HG02943 (cell line): ENCODE measurements at regions not wholly inside any gene's neighbourhood (a gene's known extent, or its start where the extent isn't known, plus 50 kb on each side); places are given as distances from the start of the nearest gene placed in this dataset.

Experiments used
- ATAC-seq: cut with Tn5 transposase; IDR thresholded peaks from one replicate; pipeline ENCODE4 v1.9.1; 2021; ENCODE audit warnings: mild to moderate bottlenecking, low read depth, moderate library complexity; ENCODE audit not compliant: unreplicated experiment

GRCh38 chr6:112690497-112691202 is 343.5 kb downstream of the RFPL4B start:
- ATAC-seq = no peak

DNA sequence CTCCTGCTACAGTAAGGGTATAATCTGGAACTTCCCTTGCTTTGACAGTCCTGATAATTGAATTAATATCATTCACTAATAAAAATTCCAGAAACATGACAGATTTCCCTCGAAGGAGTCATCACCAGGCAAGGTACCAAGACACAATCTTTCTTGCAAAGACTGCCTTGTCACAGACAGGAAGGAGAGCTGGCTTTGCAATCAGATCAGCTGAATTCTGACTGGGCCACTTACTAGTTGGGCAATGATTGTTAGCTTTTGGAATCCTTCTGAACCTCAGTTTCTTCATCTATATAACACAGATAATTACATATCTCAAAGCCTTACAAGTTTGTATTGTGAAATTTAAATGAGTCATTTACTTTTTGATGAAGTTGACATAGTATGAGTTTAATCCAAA is 344.2 kb downstream of the RFPL4B start:
- no peak for ATAC-seq

- ATAC-seq = no peak
These were observed 347.9 kb downstream of the RFPL4B start for GRCh38 chr6:112695001-112695400.

DNA sequence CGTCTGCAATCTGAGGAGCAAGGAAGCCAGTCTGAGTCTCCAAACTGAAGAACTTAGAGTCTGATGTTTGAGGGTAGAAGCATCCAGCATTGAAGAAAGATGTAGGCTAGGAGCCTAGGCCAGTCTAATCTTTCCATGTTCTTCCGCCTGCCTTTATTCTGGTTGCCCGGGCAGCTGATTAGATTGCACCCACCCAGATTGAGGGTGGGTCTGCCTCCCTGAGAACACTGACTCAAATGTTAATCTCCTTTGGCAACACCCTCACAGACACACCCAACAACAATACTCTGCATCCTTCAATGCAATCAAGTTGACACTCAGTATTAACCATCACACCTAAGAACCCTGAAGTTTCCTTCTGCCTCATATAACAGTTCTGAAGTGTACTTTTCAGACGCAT is 350.1 kb downstream of the RFPL4B start:
- ATAC-seq = no peak

- no peak for ATAC-seq
These were observed 354.1 kb downstream of the RFPL4B start for GRCh38 chr6:112701201-112701600.

DNA sequence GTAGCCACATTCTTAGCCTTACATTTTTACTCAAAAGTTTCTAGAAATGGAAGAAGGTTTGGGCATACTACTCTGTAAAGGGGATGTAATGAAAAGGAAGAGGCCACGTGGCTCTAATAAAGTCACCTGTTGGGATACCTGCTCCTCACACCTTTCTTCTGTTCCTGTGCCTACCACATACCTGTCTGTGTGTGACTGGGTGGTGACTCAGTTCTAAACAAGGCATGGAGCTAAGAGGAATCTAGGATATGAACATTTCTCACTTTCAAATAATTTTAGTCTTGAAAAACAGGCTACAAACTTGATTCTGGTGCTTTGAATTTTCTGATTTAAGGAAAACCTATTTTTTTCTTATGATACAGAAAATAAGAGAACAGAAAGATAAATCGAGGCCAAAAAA is 363.6 kb downstream of the RFPL4B start:
- ATAC-seq = no peak

- ATAC-seq = no peak
These were observed 366.3 kb downstream of the RFPL4B start for GRCh38 chr6:112713402-112713801.

- ATAC-seq = no peak
These were observed 370.3 kb downstream of the RFPL4B start for GRCh38 chr6:112717401-112717800.

GRCh38 chr6:112717856-112718255 is 370.7 kb downstream of the RFPL4B start:
- no peak for ATAC-seq

- no peak for ATAC-seq
These were observed 378.5 kb downstream of the RFPL4B start for GRCh38 chr6:112725541-112726085.

DNA sequence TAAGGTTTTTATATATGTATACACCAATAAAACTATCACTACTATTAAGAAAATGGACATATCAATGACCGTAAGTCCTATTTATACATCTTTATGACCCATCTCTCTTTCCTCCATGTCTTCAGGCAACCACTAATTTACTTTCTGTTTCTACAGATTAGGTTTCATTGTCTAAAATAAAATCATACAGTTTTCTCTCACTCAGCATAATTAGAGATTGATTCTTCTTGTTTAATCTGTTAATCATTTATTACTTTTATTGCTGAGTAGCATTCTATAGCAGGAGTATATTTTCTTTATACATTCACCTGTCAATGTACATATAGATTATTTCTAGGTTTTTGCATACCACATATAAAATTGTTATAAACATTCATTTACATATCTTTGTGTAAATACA is 388.0 kb downstream of the RFPL4B start:
- ATAC-seq = no peak

GRCh38 chr6:112739766-112740165 is 392.6 kb downstream of the RFPL4B start:
- ATAC-seq = no peak

DNA sequence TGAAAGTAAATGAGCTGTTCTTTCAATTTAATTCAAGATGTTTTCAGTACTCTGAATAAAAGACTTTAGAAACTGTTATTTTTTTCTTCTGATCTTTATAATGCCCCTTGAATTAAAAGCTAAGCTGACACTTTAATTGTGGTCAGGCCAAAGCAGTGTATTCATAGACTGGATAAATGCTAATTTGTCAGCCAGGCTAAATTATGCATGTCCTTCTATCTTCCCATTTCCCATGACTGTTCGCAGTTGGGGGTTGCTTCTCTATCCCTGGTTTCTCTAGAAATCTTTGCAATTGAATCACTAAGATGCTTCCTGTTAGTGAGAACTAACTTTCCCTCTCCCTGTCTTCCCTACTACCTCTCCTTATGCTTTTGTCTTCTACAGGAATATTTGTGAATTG is 396.2 kb downstream of the RFPL4B start:
- ATAC-seq = no peak

DNA sequence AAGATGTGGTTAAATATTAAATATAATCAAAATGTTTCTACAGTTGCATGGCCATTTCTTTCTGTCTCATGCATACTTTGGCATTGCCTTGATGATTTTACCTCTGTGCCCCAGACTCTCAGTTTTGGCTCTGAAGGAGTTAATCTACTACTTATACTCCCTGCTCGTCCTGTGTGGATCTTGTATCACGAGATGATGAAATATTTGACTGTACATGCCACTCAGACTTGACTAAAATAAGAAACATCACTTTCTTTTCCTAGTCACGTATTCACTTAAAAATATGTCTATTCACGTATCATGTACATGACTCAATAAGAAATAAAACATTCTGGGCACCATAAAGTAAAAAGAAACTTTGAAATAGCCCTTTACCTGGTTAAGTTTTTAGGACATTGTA is 397.7 kb downstream of the RFPL4B start:
- ATAC-seq = no peak

DNA sequence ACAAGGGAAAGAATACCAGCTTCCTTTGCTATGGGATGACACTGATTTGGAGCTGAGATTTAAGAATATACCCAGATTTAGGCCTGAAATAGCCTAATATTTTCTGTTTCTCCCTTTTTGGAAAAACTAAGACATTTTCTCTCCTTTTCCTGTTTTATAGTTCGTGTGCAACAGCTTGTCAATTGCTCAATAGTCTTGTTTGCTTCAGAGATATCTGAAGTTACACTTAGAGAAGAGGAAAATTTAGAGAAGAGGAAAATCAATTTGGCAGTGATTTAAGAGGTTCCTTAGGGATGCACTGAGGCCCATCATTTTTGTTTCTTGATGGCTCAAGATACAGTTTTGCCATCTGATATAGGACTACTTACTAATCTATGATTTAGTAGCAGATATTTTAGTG is 398.6 kb downstream of the RFPL4B start:
- ATAC-seq = no peak

DNA sequence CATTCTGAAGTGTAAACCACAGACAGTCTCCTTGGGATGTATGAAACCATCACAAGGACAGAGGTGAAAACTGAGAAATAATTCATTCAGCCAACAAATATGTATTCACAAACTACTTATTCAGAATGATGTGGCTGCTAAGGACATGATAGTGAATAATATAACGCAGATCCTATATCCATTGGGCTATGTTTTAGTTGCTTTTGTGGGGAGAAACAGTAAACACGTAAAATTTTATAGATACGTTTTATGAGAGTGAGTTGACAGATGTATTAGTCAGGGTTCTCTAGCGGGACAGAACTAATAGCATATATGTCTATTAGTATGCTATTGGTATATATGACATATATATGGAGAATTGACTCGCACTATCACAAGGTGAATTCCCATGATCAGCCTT is 402.5 kb downstream of the RFPL4B start:
- ATAC-seq = no peak

DNA sequence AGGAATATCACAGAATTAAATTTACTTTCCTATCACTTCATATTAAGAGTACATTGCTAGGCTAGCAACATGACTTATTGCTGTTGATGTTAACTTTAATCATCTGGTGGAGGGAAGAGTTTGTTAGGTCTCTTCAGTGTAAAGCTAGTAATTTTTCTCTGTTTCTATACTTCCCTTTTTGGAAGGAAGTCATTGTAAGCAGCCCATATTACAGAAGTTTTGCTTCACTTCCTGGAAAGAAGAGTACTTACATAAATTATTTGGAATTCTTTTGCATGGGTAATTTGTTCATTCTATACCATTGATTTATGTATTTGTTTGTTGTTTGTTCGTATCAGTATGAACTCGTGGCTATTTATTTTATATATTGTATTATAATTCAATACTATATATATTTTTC is 405.2 kb downstream of the RFPL4B start:
- no peak for ATAC-seq

GRCh38 chr6:112752791-112753190 is 405.7 kb downstream of the RFPL4B start:
- no peak for ATAC-seq

- ATAC-seq = no peak
These were observed 413.7 kb downstream of the RFPL4B start for GRCh38 chr6:112760831-112761230.

DNA sequence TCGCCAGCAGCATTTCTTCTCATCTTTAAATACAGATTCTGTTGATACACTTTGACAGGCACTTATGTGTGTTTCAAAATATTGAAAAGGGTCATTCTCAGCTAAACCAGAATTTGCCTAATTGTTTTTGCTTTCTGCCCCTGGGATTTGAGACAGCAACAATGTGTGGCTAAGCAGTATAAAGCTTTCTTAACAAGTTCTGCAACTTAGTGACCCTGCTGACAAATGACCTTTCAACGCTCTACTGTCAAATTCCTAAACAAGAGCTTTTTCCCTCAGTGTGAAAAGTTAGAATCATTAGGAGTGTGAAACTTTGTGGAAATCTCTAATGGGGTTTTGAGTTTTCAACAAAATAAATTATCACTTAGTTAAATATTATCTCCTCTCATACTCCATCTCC is 414.6 kb downstream of the RFPL4B start:
- no peak for ATAC-seq

GRCh38 chr6:112764377-112764776 is 417.2 kb downstream of the RFPL4B start:
- no peak for ATAC-seq

- no peak for ATAC-seq
These were observed 423.2 kb downstream of the RFPL4B start for GRCh38 chr6:112770308-112770707.

DNA sequence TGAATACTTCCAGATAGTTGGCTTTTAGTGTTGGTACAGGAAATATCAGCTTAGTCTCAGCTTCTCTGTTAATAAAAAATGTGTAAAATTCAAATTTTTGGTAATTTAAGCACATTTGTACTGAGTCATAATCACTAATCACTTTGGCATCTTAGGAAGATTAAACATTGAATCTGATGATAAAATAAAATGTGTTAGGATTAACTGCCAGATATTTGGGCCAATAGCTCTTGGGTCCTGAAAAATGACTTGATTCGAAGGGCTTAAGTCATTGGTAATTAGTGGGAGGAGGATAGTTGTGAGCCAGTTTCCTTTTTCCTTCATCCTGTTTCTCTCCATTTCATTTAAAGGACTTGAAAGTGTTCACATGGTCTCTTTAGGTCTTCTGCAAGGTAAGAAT is 426.1 kb downstream of the RFPL4B start:
- ATAC-seq = no peak
